ENCODE measurements at regions not wholly inside any gene's neighbourhood (a gene's known extent, or its start where the extent isn't known, plus 50 kb on each side); places are given as distances from the start of the nearest gene placed in this dataset.

DNA sequence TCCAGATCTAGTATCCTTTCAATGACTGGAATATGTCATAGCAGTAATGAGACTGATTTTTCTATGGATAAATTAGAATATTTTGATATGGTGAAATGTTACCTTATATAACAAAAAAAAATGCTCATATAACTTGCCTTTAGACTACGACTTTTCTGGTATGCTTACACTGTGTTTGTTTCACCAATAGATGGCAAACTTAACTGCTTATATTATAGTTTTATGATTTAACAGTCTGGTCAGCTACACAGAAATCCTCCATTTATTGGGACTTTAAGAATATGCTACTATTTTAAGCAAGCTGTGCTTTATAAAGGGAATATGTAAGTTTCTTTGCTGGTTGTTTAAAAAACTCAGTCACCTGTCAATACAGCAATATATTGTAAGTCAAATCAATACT, 205.6 kb downstream of the VGLL3 start:
- Mint-ChIP-seq H3K36me3 (no peaks in the 10 kb centered on the region), H3K4me3 (no peak overlapping the region), H3K4me1 (no peaks in the 10 kb centered on the region), H3K27ac (no peak overlapping the region), H3K27me3 (ENCODE audit: insufficient read depth, low read depth) (no peaks in the 10 kb centered on the region), H3K9me3 (no peaks in the 10 kb centered on the region)
- no peak overlapping the region for H3K9ac ChIP-seq
- no peak overlapping the region for H2AFZ ChIP-seq (replicated peaks)
- no peaks in the 10 kb centered on the region for H3K27me3 ChIP-seq
- no peaks in the 10 kb centered on the region for H3K4me1 ChIP-seq
- no peak for TF ChIP-seq EZH2phosphoT487 (IDR thresholded peaks at IDR 0.05)
- TF ChIP-seq, protein P1, sequence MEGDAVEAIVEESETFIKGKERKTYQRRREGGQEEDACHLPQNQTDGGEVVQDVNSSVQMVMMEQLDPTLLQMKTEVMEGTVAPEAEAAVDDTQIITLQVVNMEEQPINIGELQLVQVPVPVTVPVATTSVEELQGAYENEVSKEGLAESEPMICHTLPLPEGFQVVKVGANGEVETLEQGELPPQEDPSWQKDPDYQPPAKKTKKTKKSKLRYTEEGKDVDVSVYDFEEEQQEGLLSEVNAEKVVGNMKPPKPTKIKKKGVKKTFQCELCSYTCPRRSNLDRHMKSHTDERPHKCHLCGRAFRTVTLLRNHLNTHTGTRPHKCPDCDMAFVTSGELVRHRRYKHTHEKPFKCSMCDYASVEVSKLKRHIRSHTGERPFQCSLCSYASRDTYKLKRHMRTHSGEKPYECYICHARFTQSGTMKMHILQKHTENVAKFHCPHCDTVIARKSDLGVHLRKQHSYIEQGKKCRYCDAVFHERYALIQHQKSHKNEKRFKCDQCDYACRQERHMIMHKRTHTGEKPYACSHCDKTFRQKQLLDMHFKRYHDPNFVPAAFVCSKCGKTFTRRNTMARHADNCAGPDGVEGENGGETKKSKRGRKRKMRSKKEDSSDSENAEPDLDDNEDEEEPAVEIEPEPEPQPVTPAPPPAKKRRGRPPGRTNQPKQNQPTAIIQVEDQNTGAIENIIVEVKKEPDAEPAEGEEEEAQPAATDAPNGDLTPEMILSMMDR (IDR thresholded peaks at IDR 0.05): peak; percentile 28
- no peak for TF ChIP-seq EZH2 (IDR thresholded peaks at IDR 0.05)
- H4K20me1 ChIP-seq (ENCODE audit: low read depth): no peaks in the 10 kb centered on the region
- H3K36me3 ChIP-seq: no peaks in the 10 kb centered on the region
- H3F3A ChIP-seq (ENCODE audit: low read depth): no peaks in the 10 kb centered on the region
- DNase-seq (ENCODE audit: low spot score): no peak
- H3K4me3 ChIP-seq: no peak overlapping the region
- H3K79me2 ChIP-seq (ENCODE audit: low read depth): no peaks in the 10 kb centered on the region
- H3K27ac ChIP-seq: no peak overlapping the region
- no peak overlapping the region for H3K4me2 ChIP-seq
- no peaks in the 10 kb centered on the region for H3K9me3 ChIP-seq (ENCODE audit: low read depth)

DNA sequence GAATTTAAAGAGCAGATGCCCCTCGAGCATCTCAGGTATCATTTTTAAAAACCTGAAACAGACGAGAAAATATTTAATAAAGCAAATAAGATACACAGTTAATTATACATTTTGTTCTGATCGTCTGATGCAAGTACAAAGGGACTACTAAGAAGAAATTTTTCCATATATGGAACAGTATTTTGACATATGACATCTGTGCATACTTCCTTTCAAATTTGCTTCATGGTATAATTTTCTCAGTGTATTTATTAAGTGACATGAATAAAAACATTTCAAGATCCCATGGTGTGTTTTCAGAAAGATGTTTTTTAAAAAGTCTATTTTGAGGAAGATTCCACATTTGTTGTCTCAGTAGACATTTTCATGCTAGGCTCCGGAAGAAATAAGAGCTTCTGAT, 208.1 kb downstream of the VGLL3 start:
- Mint-ChIP-seq H3K27me3 (ENCODE audit: insufficient read depth, low read depth) (no peaks in the 10 kb centered on the region), H3K27ac (no peak overlapping the region), H3K36me3 (no peaks in the 10 kb centered on the region), H3K9me3 (no peaks in the 10 kb centered on the region), H3K4me1 (no peaks in the 10 kb centered on the region), H3K4me3 (no peak overlapping the region)
- Histone ChIP-seq H3K79me2 (ENCODE audit: low read depth) (no peaks in the 10 kb centered on the region), H3K36me3 (no peaks in the 10 kb centered on the region), H3K27ac (no peak overlapping the region), H3K27me3 (no peaks in the 10 kb centered on the region), H3K4me3 (no peak overlapping the region), H4K20me1 (ENCODE audit: low read depth) (no peaks in the 10 kb centered on the region), H3K4me2 (no peak overlapping the region), H3K9me3 (ENCODE audit: low read depth) (no peaks in the 10 kb centered on the region), H3K9ac (no peak overlapping the region), H2AFZ (replicated peaks) (no peak overlapping the region), H3F3A (ENCODE audit: low read depth) (no peaks in the 10 kb centered on the region), H3K4me1 (no peaks in the 10 kb centered on the region)
- DNase-seq (ENCODE audit: low spot score): no peak
- TF ChIP-seq EZH2phosphoT487 (IDR thresholded peaks at IDR 0.05): no peak
- TF ChIP-seq, protein P1 (IDR thresholded peaks at IDR 0.05): no peak
- no peak for TF ChIP-seq EZH2 (IDR thresholded peaks at IDR 0.05)

GRCh38 chr3:86782286-86782685, 208.7 kb downstream of the VGLL3 start:
- Histone ChIP-seq H3K4me1 (no peaks in the 10 kb centered on the region), H3K27me3 (no peaks in the 10 kb centered on the region), H3K27ac (no peak overlapping the region), H3K36me3 (no peaks in the 10 kb centered on the region), H3F3A (ENCODE audit: low read depth) (no peaks in the 10 kb centered on the region), H3K9ac (no peak overlapping the region), H3K9me3 (ENCODE audit: low read depth) (no peaks in the 10 kb centered on the region), H4K20me1 (ENCODE audit: low read depth) (no peaks in the 10 kb centered on the region), H3K4me3 (no peak overlapping the region), H3K4me2 (no peak overlapping the region), H2AFZ (replicated peaks) (no peak overlapping the region), H3K79me2 (ENCODE audit: low read depth) (no peaks in the 10 kb centered on the region)
- no peak overlapping the region for H3K27ac Mint-ChIP-seq
- no peak for DNase-seq (ENCODE audit: low spot score)
- no peak overlapping the region for H3K4me3 Mint-ChIP-seq
- no peaks in the 10 kb centered on the region for H3K9me3 Mint-ChIP-seq
- H3K4me1 Mint-ChIP-seq: no peaks in the 10 kb centered on the region
- TF ChIP-seq EZH2phosphoT487 (IDR thresholded peaks at IDR 0.05) (no peak), EZH2 (IDR thresholded peaks at IDR 0.05) (no peak)
- TF ChIP-seq, protein P1 (IDR thresholded peaks at IDR 0.05): no peak
- H3K36me3 Mint-ChIP-seq: no peaks in the 10 kb centered on the region
- no peaks in the 10 kb centered on the region for H3K27me3 Mint-ChIP-seq (ENCODE audit: insufficient read depth, low read depth)
